Dermis blood vessel endothelial cell (primary cell): ENCODE measurements at regions not wholly inside any gene's neighbourhood (a gene's known extent, or its start where the extent isn't known, plus 50 kb on each side); places are given as distances from the start of the nearest gene placed in this dataset.

Experiments
- DNase-seq: peaks from one replicate; pipeline ENCODE4 v3.0.0; 2010

- DNase-seq: no peak
Observed at GRCh38 chrX:10749113-10749512, 128.7 kb upstream of the MID1 start.

DNA sequence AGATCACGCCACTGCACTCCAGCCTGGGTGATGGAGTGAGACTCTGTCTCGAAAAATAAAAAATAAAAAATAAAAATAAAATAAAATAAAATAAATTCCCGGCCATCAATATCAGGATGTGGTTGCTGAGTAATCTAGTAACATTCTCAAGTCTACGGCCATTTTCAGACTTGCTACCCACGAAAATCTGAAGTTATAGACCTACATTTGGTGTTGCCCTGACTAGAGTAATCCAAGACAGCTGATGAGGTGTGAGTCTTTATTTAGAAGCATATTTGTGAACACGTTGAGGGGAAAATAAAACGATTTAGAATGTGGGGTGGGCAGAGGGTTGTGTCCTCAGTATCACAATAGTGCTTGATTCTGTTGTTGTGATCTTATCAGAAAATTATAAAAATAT, 130.2 kb upstream of the MID1 start:
- no peak for DNase-seq

DNA sequence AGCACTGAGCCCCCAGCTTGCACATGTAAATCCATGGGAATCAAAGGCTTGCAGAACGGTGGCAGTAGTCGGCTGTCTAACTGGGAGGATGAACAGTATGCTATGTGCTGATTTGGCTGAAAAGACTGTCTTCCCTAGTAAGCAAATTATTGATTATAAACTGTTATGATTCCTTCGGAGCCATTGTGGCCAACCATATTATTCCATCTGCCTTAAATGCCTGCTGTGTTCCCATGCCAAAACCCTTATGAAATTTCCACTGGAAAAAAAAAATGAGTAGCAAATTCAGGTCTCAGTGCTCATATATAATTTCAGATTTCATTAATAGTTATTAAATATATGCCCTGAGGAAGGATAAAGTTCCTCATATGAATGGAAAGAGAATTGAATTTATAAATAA, 132.7 kb upstream of the MID1 start:
- no peak for DNase-seq

GRCh38 chrX:10754445-10754844, 134.1 kb upstream of the MID1 start:
- DNase-seq: no peak

GRCh38 chrX:10755439-10756334, 135.3 kb upstream of the MID1 start:
- DNase-seq: peak; percentile 76

- DNase-seq: peak; percentile 76
Observed at GRCh38 chrX:10756441-10756840, 136.1 kb upstream of the MID1 start.

DNA sequence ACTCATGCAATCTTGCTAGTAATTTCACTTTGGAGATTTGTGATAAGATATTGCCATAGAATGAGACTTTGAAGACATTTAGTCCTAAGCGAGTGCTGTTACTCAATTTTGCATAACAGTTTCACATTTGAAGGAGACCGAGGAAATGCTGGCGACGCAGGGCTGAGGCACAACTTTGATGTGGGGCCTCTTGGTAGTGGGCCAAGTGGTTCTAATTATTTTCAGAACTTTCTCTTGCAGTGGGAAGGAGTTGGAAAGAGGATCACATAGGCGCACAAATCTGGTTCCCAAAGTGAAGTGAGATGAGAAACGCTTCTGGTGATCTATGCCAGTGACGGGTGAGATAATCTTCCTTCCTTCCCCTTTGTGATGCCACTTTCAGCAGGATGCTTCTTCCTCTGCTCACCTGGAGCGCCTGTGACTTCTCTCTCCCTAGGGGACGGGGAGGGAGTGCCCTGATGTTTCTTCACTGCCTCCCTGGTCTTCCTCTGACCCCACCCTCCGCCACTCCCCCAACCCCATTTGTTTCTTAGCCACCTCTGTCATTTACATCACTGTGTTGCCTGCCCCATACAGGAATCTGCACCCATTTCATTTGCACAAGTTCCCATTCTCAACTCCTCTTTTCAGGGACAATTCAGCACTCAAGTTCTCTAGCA, 138.9 kb upstream of the MID1 start:
- DNase-seq: no peak

GRCh38 chrX:10761447-10761846, 141.1 kb upstream of the MID1 start:
- no peak for DNase-seq

DNA sequence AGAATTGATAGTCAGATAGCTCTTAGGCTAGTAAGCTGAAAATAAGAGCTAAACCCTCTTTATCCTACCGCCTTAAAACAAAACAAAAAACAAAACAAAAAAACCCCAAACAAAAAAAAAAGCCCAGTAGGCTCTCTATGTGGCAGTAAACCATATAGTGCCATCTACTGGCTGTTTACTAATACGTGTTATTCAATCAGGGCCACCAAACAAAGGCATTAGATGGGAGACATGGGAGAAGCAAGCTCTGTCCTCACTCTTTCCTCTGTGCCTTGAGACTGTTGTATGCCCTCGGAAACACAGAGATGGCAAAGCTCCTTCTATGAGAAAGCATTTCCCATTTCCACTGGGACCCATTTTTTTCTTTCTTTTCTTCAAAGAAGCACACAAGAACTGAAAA, 148.8 kb upstream of the MID1 start:
- DNase-seq: peak; percentile 44

DNA sequence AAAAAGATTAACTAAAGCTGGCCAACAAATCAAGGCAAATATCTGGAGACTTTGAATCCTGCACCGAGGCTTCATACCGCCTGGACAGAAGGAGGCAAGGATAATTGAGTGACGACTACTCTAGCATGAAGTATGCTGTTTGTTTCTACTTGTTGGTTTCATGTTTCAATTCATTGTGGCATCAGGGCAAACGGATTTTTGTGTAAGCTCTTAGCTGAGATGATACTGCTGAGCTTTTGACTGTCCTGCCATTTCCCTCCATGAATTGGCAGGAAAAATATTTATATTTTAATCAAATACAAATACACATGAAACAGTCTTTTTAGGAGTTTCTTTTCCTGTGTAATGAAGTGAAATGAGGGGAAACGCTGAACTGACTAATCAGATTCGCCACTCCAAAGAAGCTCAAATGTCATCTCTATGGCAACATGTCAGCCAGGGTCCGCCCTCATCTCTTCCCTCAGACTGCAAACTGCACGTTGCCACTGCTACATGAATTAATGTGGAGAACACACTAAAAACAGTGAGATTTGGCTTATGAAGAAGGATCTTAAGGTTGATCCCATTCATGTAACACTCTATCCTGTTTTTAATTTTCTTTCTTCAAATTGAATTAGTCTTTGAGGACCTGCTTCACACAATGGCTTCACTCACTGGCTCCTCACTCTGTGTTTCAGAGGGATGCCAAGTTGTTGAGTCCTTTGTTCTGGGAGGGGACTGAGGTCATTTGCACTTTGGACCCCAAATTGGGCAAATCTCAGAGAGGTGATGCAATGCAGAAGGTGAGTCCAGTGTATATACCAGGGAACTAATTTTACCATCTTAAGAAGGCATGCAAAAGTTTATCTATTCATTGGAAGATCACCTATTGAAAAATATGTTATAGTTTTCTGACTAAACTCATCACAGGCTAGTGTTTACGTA, 149.6 kb upstream of the MID1 start:
- peak; percentile 11 for DNase-seq

- no peak for DNase-seq
Observed at GRCh38 chrX:10773318-10773717, 152.9 kb upstream of the MID1 start.

DNA sequence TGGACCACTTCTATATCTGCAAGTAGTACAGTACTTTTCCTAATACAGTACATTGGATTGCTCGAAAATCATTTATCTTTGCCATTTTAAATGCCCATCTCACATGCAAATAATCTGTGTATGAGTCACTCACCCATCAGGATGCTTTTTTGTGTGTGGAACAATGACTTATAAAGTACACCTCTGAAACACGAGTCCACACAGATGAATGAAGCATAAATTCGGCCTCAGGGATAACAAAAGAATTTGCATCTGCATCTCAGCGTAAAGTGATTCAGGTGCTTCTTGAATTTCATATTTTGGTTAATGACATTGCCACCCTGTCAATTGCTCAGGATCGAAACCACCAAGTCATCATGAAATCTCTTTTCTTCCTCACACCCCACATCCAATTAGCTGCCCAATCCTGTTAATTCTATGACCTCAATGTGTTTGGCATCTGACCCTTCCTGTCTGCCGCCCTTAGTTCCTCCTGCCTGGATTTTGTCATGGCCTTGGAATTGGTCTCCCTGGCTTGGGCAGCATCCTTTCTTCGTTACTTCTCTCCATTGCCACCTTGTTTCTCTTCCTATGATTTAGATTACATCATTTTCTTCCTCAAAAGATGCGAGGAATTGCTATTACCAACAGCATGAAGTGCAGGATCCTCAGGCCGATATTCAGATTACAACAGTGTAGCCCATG, 161.6 kb upstream of the MID1 start:
- no peak for DNase-seq

- no peak for DNase-seq
Observed at GRCh38 chrX:10783451-10783995, 163.1 kb upstream of the MID1 start.

DNA sequence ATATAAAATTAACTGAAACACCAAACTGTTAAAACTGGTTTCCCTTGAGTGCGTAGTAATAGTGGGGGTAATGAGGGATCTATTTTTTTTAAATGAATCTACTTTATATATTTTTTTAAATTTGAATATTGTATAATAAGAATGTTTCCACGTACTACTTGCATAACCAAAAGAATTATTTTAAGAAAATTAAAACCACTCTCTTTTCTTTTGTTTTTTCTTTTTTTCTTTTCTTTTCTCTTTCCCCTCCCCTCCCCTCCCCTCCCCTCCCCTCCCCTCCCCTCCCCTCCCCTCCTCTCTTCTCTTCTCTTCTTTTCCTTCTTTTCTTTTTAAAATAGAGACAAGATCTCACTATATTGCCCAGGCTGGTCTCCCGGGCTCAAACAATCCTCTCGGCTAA, 166.9 kb upstream of the MID1 start:
- DNase-seq: no peak

DNA sequence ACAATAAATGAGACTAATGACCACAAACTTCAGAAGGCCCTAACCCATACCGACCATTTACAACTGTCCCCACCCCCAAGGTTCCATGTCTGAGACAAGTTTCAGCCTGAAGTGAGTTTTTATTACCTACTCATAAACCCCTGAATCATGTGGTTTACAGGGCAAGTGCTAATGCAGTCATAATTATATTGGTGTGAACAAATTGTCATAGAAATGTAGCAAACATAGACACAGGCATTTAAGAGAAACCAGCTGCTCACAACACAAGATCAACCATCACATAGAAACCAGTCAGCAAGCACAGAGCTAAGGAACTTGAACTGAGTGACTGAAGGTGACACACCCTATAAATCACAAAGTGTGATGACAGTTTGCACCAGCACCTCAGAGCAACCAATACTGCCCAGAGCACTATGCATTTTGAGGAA, 173.8 kb upstream of the MID1 start:
- DNase-seq: no peak

- DNase-seq: no peak
Observed at GRCh38 chrX:10795721-10796120, 175.3 kb upstream of the MID1 start.

DNA sequence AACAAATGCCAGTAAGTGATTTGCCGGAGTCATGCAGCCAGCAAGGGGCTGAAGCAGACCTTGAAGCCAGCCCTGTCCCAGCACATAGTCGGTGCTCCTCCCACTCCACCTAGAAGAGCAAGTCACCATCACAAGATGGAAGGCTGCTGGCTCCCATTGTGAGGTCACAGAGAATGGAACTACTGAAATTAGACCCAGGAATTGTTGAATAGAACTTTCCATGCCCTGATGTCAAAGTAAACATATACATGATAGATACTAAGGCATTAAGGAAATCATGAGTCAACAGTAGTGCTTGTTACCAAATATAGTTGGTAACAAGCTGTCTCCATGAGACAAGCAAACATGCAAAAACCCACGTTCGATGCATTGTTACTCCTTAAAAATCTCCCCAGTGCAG, 177.1 kb upstream of the MID1 start:
- DNase-seq: peak; percentile 10

DNA sequence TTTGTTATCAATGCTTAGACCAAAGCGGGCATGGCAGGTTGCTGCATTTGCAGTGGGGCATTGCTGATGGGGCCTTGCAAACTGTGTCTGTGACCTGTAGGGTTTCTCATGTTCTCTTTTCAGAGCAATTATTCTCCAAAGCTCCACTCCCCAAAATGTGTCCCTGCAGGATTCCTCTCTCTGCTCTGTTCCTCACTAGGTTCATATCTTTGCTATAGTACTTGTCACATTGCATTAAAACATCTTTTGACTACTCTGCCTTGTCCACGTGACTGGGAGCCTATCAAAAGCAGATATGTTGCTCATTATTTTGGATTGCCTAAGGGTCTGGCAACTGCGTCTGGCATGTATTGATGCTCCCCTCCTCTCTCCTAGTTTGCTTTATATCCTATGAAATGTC, 177.7 kb upstream of the MID1 start:
- no peak for DNase-seq

DNA sequence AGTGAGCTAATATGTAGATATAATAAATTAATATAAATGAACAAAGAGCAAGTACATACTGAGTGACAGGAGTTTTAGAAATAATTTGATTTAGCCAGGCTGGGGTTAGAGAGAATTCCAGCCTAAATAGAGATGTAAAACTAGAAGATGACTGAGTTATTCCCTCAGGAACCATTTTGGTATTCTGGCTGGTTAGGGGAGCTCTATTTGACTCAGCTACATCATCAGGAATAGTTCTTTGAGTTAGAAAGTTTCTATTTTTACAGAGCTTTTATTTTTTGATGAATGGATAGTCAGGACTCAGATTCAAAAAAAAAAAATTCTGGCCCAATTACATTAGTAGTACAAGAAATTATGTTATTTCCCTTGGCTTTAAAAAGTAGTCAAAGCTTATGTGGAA, 180.4 kb upstream of the MID1 start:
- no peak for DNase-seq

- no peak for DNase-seq
Observed at GRCh38 chrX:10811111-10811510, 190.7 kb upstream of the MID1 start.

- DNase-seq: no peak
Observed at GRCh38 chrX:10813761-10814160, 193.4 kb upstream of the MID1 start.

DNA sequence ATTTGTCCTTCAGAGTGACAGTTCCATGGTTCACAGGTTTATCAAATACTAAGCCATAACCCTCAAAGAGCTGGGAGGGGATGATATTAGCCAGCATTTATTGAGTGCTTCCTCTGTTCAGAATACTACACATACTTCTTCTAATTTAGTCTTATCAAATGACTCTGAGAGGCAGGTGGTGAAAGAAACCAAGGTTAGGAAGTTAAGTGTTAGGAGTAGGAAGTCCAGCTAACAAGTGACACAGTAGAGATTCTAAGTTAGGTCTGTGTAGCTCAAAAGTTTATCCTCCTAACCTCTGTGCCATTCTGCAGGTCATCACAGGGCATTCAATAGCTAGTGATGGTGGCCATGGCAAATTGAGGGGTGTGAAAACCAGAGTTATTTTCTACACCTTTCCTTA, 198.3 kb upstream of the MID1 start:
- DNase-seq: no peak
